ENCODE measurements at regions not wholly inside any gene's neighbourhood (a gene's known extent, or its start where the extent isn't known, plus 50 kb on each side); places are given as distances from the start of the nearest gene placed in this dataset.

- Histone ChIP-seq H3K9me3 (ENCODE audit: control extremely low read depth in 1 of 5, control insufficient read depth in 4 of 5, insufficient read depth in 2 of 5, low read depth in 1 of 5, low read length in 4 of 5) (no peaks in the 10 kb centered on the region), H3K4me3 (ENCODE audit: control insufficient read depth in 1 of 7, extremely low read depth in 1 of 7, insufficient read depth in 4 of 7, low read depth in 2 of 7, low read length in 6 of 7) (no peak overlapping the region), H3K4me1 (ENCODE audit: control extremely low read depth in 1 of 4, control insufficient read depth in 4 of 4, insufficient read depth in 4 of 4, low read length in 3 of 4) (no peaks in the 10 kb centered on the region), H3K27ac (ENCODE audit: insufficient read depth in 1 of 2, low read depth in 1 of 2, low read length in 2 of 2, poor library complexity in 1 of 2, severe bottlenecking in 2 of 2) (no peak overlapping the region), H3K36me3 (ENCODE audit: control insufficient read depth in 4 of 4, insufficient read depth in 4 of 4, low read length in 3 of 4) (no peaks in the 10 kb centered on the region), H3K27me3 (replicated peaks in 2 of 5; ENCODE audit: control insufficient read depth in 4 of 5, insufficient read depth in 5 of 5, low read length in 4 of 5) (no peaks in the 10 kb centered on the region)
- POLR2A ChIA-PET = no interaction called here
- WGBS (ENCODE audit: insufficient coverage) = 75% methylated on average over 1 of the region's 1 CpG
- CTCF ChIA-PET = no interaction called here
- DNase-seq = no peak
These were observed 613.5 kb upstream of the EPHA6 start for GRCh38 chr3:96200897-96201296.

GRCh38 chr3:96201463-96201862 lies 612.9 kb upstream of the EPHA6 start:
- H3K36me3 ChIP-seq (ENCODE audit: control insufficient read depth in 4 of 4, insufficient read depth in 4 of 4, low read length in 3 of 4) = no peaks in the 10 kb centered on the region
- 87% methylated on average over 6 of the region's 6 CpGs for WGBS (ENCODE audit: insufficient coverage)

DNA sequence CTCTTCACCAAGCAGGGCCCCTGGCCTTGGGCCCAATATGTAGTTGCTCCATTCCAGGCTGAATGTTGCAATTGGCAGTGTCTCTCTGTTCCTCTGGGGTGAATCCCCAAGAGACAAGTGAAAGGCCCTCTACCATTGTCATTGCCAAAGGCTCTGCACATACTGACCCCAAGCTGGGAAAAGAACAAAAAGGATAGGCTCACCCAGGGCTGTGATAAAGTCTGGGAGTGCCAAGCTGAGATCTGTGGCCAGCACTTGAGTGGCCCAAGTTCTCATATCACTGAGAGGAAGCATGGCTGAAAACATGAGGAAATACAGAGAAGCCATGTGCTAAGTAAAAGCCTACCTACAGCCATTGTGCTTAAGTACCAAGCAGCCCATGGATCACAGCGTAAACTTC lies 612.2 kb upstream of the EPHA6 start:
- H3K36me3 ChIP-seq (ENCODE audit: control insufficient read depth in 4 of 4, insufficient read depth in 4 of 4, low read length in 3 of 4) = no peaks in the 10 kb centered on the region
- no peak overlapping the region for H3K27ac ChIP-seq (ENCODE audit: insufficient read depth in 1 of 2, low read depth in 1 of 2, low read length in 2 of 2, poor library complexity in 1 of 2, severe bottlenecking in 2 of 2)
- 88% methylated on average over 1 of the region's 1 CpG for WGBS (ENCODE audit: insufficient coverage)
- no peaks in the 10 kb centered on the region for H3K9me3 ChIP-seq (ENCODE audit: control extremely low read depth in 1 of 5, control insufficient read depth in 4 of 5, insufficient read depth in 2 of 5, low read depth in 1 of 5, low read length in 4 of 5)
- POLR2A ChIA-PET = no interaction called here
- H3K4me1 ChIP-seq (ENCODE audit: control extremely low read depth in 1 of 4, control insufficient read depth in 4 of 4, insufficient read depth in 4 of 4, low read length in 3 of 4) = no peaks in the 10 kb centered on the region
- no peak for DNase-seq
- no peaks in the 10 kb centered on the region for H3K27me3 ChIP-seq (replicated peaks in 2 of 5; ENCODE audit: control insufficient read depth in 4 of 5, insufficient read depth in 5 of 5, low read length in 4 of 5)
- H3K4me3 ChIP-seq (ENCODE audit: control insufficient read depth in 1 of 7, extremely low read depth in 1 of 7, insufficient read depth in 4 of 7, low read depth in 2 of 7, low read length in 6 of 7) = no peak overlapping the region
- CTCF ChIA-PET = interaction anchor here (1.2 kb wide), 1 partner anchor 9 kb away, joined by 3 read pairs; no protein-coding TSS in a partner anchor

More at GRCh38 chr3:96201463-96201862, 612.9 kb upstream of the EPHA6 start:
- no peak for DNase-seq
- H3K9me3 ChIP-seq (ENCODE audit: control extremely low read depth in 1 of 5, control insufficient read depth in 4 of 5, insufficient read depth in 2 of 5, low read depth in 1 of 5, low read length in 4 of 5) = no peaks in the 10 kb centered on the region
- ChIA-PET POLR2A (no interaction called here), CTCF (no interaction called here)
- no peak overlapping the region for H3K4me3 ChIP-seq (ENCODE audit: control insufficient read depth in 1 of 7, extremely low read depth in 1 of 7, insufficient read depth in 4 of 7, low read depth in 2 of 7, low read length in 6 of 7)
- no peaks in the 10 kb centered on the region for H3K27me3 ChIP-seq (replicated peaks in 2 of 5; ENCODE audit: control insufficient read depth in 4 of 5, insufficient read depth in 5 of 5, low read length in 4 of 5)
- H3K4me1 ChIP-seq (ENCODE audit: control extremely low read depth in 1 of 4, control insufficient read depth in 4 of 4, insufficient read depth in 4 of 4, low read length in 3 of 4) = no peaks in the 10 kb centered on the region
- H3K27ac ChIP-seq (ENCODE audit: insufficient read depth in 1 of 2, low read depth in 1 of 2, low read length in 2 of 2, poor library complexity in 1 of 2, severe bottlenecking in 2 of 2) = no peak overlapping the region

DNA sequence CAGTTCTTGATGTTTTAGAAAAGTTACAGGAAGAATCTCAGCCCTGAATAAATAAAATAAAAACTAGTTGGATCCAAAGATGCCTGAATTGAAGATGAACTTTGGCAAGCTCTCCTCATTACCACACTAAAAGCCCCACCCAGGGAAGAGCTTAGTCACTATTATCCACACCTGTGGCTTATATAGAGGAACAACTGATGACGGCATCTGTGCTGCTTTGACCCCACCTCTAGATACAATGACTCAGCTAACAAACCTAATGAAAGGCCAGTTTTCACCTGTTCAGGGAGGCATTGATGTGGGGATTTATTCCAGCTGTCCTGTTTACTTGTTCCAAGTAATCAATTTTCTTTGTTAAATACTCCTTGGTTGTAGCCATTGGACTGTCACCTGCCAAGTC lies 604.7 kb upstream of the EPHA6 start:
- CTCF ChIA-PET = no interaction called here
- H3K4me1 ChIP-seq (ENCODE audit: control extremely low read depth in 1 of 4, control insufficient read depth in 4 of 4, insufficient read depth in 4 of 4, low read length in 3 of 4) = no peaks in the 10 kb centered on the region
- H3K9me3 ChIP-seq (ENCODE audit: control extremely low read depth in 1 of 5, control insufficient read depth in 4 of 5, insufficient read depth in 2 of 5, low read depth in 1 of 5, low read length in 4 of 5) = no peaks in the 10 kb centered on the region
- H3K4me3 ChIP-seq (ENCODE audit: control insufficient read depth in 1 of 7, extremely low read depth in 1 of 7, insufficient read depth in 4 of 7, low read depth in 2 of 7, low read length in 6 of 7) = no peak overlapping the region
- WGBS (ENCODE audit: insufficient coverage) = 100% methylated on average over 1 of the region's 1 CpG
- POLR2A ChIA-PET = no interaction called here
- no peak for DNase-seq
- no peaks in the 10 kb centered on the region for H3K27me3 ChIP-seq (replicated peaks in 2 of 5; ENCODE audit: control insufficient read depth in 4 of 5, insufficient read depth in 5 of 5, low read length in 4 of 5)
- no peak overlapping the region for H3K27ac ChIP-seq (ENCODE audit: insufficient read depth in 1 of 2, low read depth in 1 of 2, low read length in 2 of 2, poor library complexity in 1 of 2, severe bottlenecking in 2 of 2)
- no peaks in the 10 kb centered on the region for H3K36me3 ChIP-seq (ENCODE audit: control insufficient read depth in 4 of 4, insufficient read depth in 4 of 4, low read length in 3 of 4)

GRCh38 chr3:96213393-96213792 lies 601.0 kb upstream of the EPHA6 start:
- ChIA-PET CTCF (no interaction called here), POLR2A (no interaction called here)
- Histone ChIP-seq H3K27me3 (replicated peaks in 2 of 5; ENCODE audit: control insufficient read depth in 4 of 5, insufficient read depth in 5 of 5, low read length in 4 of 5) (no peaks in the 10 kb centered on the region), H3K9me3 (ENCODE audit: control extremely low read depth in 1 of 5, control insufficient read depth in 4 of 5, insufficient read depth in 2 of 5, low read depth in 1 of 5, low read length in 4 of 5) (no peaks in the 10 kb centered on the region), H3K27ac (ENCODE audit: insufficient read depth in 1 of 2, low read depth in 1 of 2, low read length in 2 of 2, poor library complexity in 1 of 2, severe bottlenecking in 2 of 2) (no peak overlapping the region), H3K4me1 (ENCODE audit: control extremely low read depth in 1 of 4, control insufficient read depth in 4 of 4, insufficient read depth in 4 of 4, low read length in 3 of 4) (no peaks in the 10 kb centered on the region), H3K36me3 (ENCODE audit: control insufficient read depth in 4 of 4, insufficient read depth in 4 of 4, low read length in 3 of 4) (no peaks in the 10 kb centered on the region), H3K4me3 (ENCODE audit: control insufficient read depth in 1 of 7, extremely low read depth in 1 of 7, insufficient read depth in 4 of 7, low read depth in 2 of 7, low read length in 6 of 7) (no peak overlapping the region)
- no peak for DNase-seq
- WGBS (ENCODE audit: insufficient coverage) = no CpG with 5 or more reads among the region's 3 CpGs

DNA sequence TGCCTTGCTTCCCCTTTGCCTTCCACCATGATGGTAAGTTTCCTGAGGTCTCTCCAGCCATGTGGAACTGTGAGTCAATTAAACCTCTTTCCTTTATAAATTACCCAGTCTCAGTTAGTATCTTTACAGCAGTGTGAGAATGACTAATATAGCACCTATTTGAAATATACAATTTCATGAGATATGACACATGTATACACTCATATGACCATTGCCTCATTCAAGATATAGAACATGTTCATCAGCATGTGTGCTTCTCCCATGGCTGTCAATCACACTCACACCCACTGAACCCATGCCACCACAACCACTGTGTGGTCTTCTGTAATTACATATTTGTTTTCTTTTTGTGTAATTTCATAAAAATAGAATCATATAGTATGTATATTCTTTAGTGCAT lies 599.5 kb upstream of the EPHA6 start:
- ChIA-PET CTCF (no interaction called here), POLR2A (no interaction called here)

GRCh38 chr3:96225494-96225893 lies 588.9 kb upstream of the EPHA6 start:
- ChIA-PET CTCF (no interaction called here), POLR2A (no interaction called here)
- Histone ChIP-seq H3K4me1 (ENCODE audit: control extremely low read depth in 1 of 4, control insufficient read depth in 4 of 4, insufficient read depth in 4 of 4, low read length in 3 of 4) (no peaks in the 10 kb centered on the region), H3K27ac (ENCODE audit: insufficient read depth in 1 of 2, low read depth in 1 of 2, low read length in 2 of 2, poor library complexity in 1 of 2, severe bottlenecking in 2 of 2) (no peak overlapping the region), H3K9me3 (ENCODE audit: control extremely low read depth in 1 of 5, control insufficient read depth in 4 of 5, insufficient read depth in 2 of 5, low read depth in 1 of 5, low read length in 4 of 5) (no peaks in the 10 kb centered on the region), H3K36me3 (ENCODE audit: control insufficient read depth in 4 of 4, insufficient read depth in 4 of 4, low read length in 3 of 4) (no peaks in the 10 kb centered on the region), H3K4me3 (ENCODE audit: control insufficient read depth in 1 of 7, extremely low read depth in 1 of 7, insufficient read depth in 4 of 7, low read depth in 2 of 7, low read length in 6 of 7) (no peak overlapping the region), H3K27me3 (replicated peaks in 2 of 5; ENCODE audit: control insufficient read depth in 4 of 5, insufficient read depth in 5 of 5, low read length in 4 of 5) (no peaks in the 10 kb centered on the region)
- 90% methylated on average over 5 of the region's 5 CpGs for WGBS (ENCODE audit: insufficient coverage)
- no peak for DNase-seq

More for the DNA sequence above, 599.5 kb upstream of the EPHA6 start:
- no peak overlapping the region for H3K4me3 ChIP-seq (ENCODE audit: control insufficient read depth in 1 of 7, extremely low read depth in 1 of 7, insufficient read depth in 4 of 7, low read depth in 2 of 7, low read length in 6 of 7)
- H3K27me3 ChIP-seq (replicated peaks in 2 of 5; ENCODE audit: control insufficient read depth in 4 of 5, insufficient read depth in 5 of 5, low read length in 4 of 5) = no peaks in the 10 kb centered on the region
- DNase-seq = no peak
- no peaks in the 10 kb centered on the region for H3K36me3 ChIP-seq (ENCODE audit: control insufficient read depth in 4 of 4, insufficient read depth in 4 of 4, low read length in 3 of 4)
- H3K9me3 ChIP-seq (ENCODE audit: control extremely low read depth in 1 of 5, control insufficient read depth in 4 of 5, insufficient read depth in 2 of 5, low read depth in 1 of 5, low read length in 4 of 5) = no peaks in the 10 kb centered on the region
- no peak overlapping the region for H3K27ac ChIP-seq (ENCODE audit: insufficient read depth in 1 of 2, low read depth in 1 of 2, low read length in 2 of 2, poor library complexity in 1 of 2, severe bottlenecking in 2 of 2)
- H3K4me1 ChIP-seq (ENCODE audit: control extremely low read depth in 1 of 4, control insufficient read depth in 4 of 4, insufficient read depth in 4 of 4, low read length in 3 of 4) = no peaks in the 10 kb centered on the region

GRCh38 chr3:96233679-96234078 lies 580.7 kb upstream of the EPHA6 start:
- H3K36me3 ChIP-seq (ENCODE audit: control insufficient read depth in 4 of 4, insufficient read depth in 4 of 4, low read length in 3 of 4) = no peaks in the 10 kb centered on the region
- no peaks in the 10 kb centered on the region for H3K9me3 ChIP-seq (ENCODE audit: control extremely low read depth in 1 of 5, control insufficient read depth in 4 of 5, insufficient read depth in 2 of 5, low read depth in 1 of 5, low read length in 4 of 5)
- no peaks in the 10 kb centered on the region for H3K4me1 ChIP-seq (ENCODE audit: control extremely low read depth in 1 of 4, control insufficient read depth in 4 of 4, insufficient read depth in 4 of 4, low read length in 3 of 4)
- H3K4me3 ChIP-seq (ENCODE audit: control insufficient read depth in 1 of 7, extremely low read depth in 1 of 7, insufficient read depth in 4 of 7, low read depth in 2 of 7, low read length in 6 of 7) = no peak overlapping the region
- H3K27me3 ChIP-seq (replicated peaks in 2 of 5; ENCODE audit: control insufficient read depth in 4 of 5, insufficient read depth in 5 of 5, low read length in 4 of 5) = no peaks in the 10 kb centered on the region
- H3K27ac ChIP-seq (ENCODE audit: insufficient read depth in 1 of 2, low read depth in 1 of 2, low read length in 2 of 2, poor library complexity in 1 of 2, severe bottlenecking in 2 of 2) = no peak overlapping the region
- 80% methylated on average over 1 of the region's 1 CpG for WGBS (ENCODE audit: insufficient coverage)
- no peak for DNase-seq
- CTCF ChIA-PET = no interaction called here
- POLR2A ChIA-PET = no interaction called here

Data from common myeloid progenitor, CD34-positive (primary cell).